ENCODE measurements at regions not wholly inside any gene's neighbourhood (a gene's known extent, or its start where the extent isn't known, plus 50 kb on each side); places are given as distances from the start of the nearest gene placed in this dataset.

DNA sequence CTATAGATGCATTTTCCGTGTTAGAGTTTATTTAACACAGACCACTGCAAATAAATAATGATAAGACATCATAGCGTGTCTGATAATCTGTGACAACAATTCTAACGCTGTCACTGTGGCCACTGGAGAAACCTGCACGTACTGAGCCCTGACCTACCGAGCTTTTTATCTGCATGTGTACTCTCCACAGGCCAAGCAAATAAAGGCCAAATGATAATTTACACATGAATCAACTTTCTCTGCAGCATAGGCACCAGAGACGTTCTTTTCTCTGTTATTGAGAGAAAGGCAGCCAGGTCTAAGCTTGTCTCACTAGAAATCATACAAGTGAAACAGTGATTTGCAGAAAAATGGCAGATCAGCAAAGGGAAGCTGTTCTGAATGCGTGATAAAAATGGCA lies 75.8 kb downstream of the POU5F2 start:
- no peaks in the 10 kb centered on the region for H3K9me3 ChIP-seq (ENCODE audit: control insufficient read depth, insufficient read depth, low read length)
- H4K91ac ChIP-seq (ENCODE audit: insufficient read depth, low read depth, low read length), result no peak overlapping the region
- H3K27me3 ChIP-seq (ENCODE audit: control insufficient read depth, insufficient read depth, low read length), result no peaks in the 10 kb centered on the region
- ATAC-seq (ENCODE audit: low read depth), result no peak
- no TSS peak for BruUV-seq (replicated peaks)
- no peak overlapping the region for H3K18ac ChIP-seq (ENCODE audit: low read depth, low read length)
- no peak overlapping the region for H2BK5ac ChIP-seq (ENCODE audit: low read depth, low read length, poor library complexity, severe bottlenecking)
- H3K56ac ChIP-seq (ENCODE audit: extremely low read depth, insufficient read depth, low read length), result no peak overlapping the region
- H3K27ac ChIP-seq (ENCODE audit: insufficient read depth, low read length), result no peak overlapping the region
- H2AFZ ChIP-seq (replicated peaks; ENCODE audit: low read length, poor library complexity), result no peak overlapping the region
- H3K23ac ChIP-seq (ENCODE audit: low read depth, low read length), result no peak overlapping the region; the same call in 1 of the 2 replicates
- CTCF ChIA-PET, result interaction anchor here (0.5 kb wide), 1 partner anchor 31 kb away, joined by 4 read pairs; no protein-coding TSS in a partner anchor
- no peak overlapping the region for H4K5ac ChIP-seq (ENCODE audit: low read depth, low read length)
- H3K4me1 ChIP-seq (ENCODE audit: control insufficient read depth, insufficient read depth, low read length), result no peaks in the 10 kb centered on the region
- no peak overlapping the region for H3K14ac ChIP-seq (replicated peaks; ENCODE audit: low read depth, low read length)
- H2AK5ac ChIP-seq (ENCODE audit: low read depth, low read length), result no peak overlapping the region
- no peak overlapping the region for H3K4me3 ChIP-seq (ENCODE audit: insufficient read depth, low read depth, low read length)
- no peak overlapping the region for H2BK15ac ChIP-seq (ENCODE audit: low read depth, low read length)
- no peak overlapping the region for H2BK120ac ChIP-seq (ENCODE audit: low read depth, low read length)
- POLR2A ChIA-PET (ENCODE audit: unreplicated experiment), result interaction anchor here (0.6 kb wide), 1 partner anchor 453 kb away, joined by 3 read pairs; no protein-coding TSS in a partner anchor
- H3K4me2 ChIP-seq (ENCODE audit: low read depth, low read length), result no peak overlapping the region
- H4K20me1 ChIP-seq (ENCODE audit: insufficient read depth, low read length), result no peaks in the 10 kb centered on the region
- intact Hi-C loops (cut with micrococcal nuclease), result no loop called here
- no peak overlapping the region for H2BK20ac ChIP-seq (ENCODE audit: low read depth, low read length)
- no peak overlapping the region for H4K8ac ChIP-seq (ENCODE audit: low read depth in 2 of 2, low read length in 2 of 2)
- 53% methylated on average over 3 of the region's 7 CpGs; no CpG with 5 or more reads in 1 of the 2 experiments for WGBS, 2 experiments (ENCODE audit: extremely low coverage in 2 of 2, insufficient read length in 1 of 2)
- H3K36me3 ChIP-seq (ENCODE audit: control insufficient read depth, insufficient read depth, low read length), result no peaks in the 10 kb centered on the region
- H3K9me1 ChIP-seq (ENCODE audit: insufficient read depth, low read length), result no peaks in the 10 kb centered on the region
- H3K9ac ChIP-seq (ENCODE audit: low read depth, low read length), result no peak overlapping the region
- H3K79me1 ChIP-seq (ENCODE audit: low read depth in 1 of 2, low read length in 2 of 2), result no peaks in the 10 kb centered on the region; a peak in 1 of 4 replicates
- DNase-seq, result no peak
- no peak overlapping the region for H3K4ac ChIP-seq (ENCODE audit: low read depth, low read length)
- in situ Hi-C loops (cut with MboI; ENCODE audit: low sequenced_read_pairs), result no loop called here
- dilution Hi-C loops (cut with HindIII; ENCODE audit: low sequenced_read_pairs, unreplicated experiment), result no loop called here
- no peak overlapping the region for H2AK9ac ChIP-seq (replicated peaks; ENCODE audit: low read depth, low read length, poor library complexity)
- TF ChIP-seq RFX5 (IDR thresholded peaks at IDR 0.05; ENCODE audit: low read depth, low read length), result no peak
- TF ChIP-seq, protein P1, sequence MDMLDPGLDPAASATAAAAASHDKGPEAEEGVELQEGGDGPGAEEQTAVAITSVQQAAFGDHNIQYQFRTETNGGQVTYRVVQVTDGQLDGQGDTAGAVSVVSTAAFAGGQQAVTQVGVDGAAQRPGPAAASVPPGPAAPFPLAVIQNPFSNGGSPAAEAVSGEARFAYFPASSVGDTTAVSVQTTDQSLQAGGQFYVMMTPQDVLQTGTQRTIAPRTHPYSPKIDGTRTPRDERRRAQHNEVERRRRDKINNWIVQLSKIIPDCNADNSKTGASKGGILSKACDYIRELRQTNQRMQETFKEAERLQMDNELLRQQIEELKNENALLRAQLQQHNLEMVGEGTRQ (IDR thresholded peaks at IDR 0.05; ENCODE audit: low read depth, low read length), result no peak
- TF ChIP-seq CEBPB (IDR thresholded peaks at IDR 0.05; ENCODE audit: low read depth, low read length), result no peak
- no peak for TF ChIP-seq SMC3 (IDR thresholded peaks at IDR 0.05; ENCODE audit: low read depth, low read length)
- TF ChIP-seq MAZ (IDR thresholded peaks at IDR 0.05; ENCODE audit: borderline replicate concordance, low read depth, low read length), result no peak
- no peak for TF ChIP-seq RCOR1 (IDR thresholded peaks at IDR 0.05; ENCODE audit: insufficient replicate concordance, low read length)
- no peak for TF ChIP-seq MXI1 (IDR thresholded peaks at IDR 0.05; ENCODE audit: borderline replicate concordance, low read depth, low read length)
- no peak for TF ChIP-seq BHLHE40 (IDR thresholded peaks at IDR 0.05; ENCODE audit: low read depth, low read length)
- TF ChIP-seq, protein P2, sequence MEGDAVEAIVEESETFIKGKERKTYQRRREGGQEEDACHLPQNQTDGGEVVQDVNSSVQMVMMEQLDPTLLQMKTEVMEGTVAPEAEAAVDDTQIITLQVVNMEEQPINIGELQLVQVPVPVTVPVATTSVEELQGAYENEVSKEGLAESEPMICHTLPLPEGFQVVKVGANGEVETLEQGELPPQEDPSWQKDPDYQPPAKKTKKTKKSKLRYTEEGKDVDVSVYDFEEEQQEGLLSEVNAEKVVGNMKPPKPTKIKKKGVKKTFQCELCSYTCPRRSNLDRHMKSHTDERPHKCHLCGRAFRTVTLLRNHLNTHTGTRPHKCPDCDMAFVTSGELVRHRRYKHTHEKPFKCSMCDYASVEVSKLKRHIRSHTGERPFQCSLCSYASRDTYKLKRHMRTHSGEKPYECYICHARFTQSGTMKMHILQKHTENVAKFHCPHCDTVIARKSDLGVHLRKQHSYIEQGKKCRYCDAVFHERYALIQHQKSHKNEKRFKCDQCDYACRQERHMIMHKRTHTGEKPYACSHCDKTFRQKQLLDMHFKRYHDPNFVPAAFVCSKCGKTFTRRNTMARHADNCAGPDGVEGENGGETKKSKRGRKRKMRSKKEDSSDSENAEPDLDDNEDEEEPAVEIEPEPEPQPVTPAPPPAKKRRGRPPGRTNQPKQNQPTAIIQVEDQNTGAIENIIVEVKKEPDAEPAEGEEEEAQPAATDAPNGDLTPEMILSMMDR (conservative IDR thresholded peaks at IDR 0.05; ENCODE audit: low read depth, low read length), result no peak
- TF ChIP-seq ELK1 (IDR thresholded peaks at IDR 0.05; ENCODE audit: borderline replicate concordance, low read depth, low read length), result no peak
- TF ChIP-seq POLR2A (IDR thresholded peaks at IDR 0.05; ENCODE audit: low read depth, low read length), result no peak
